ENCODE measurements at regions not wholly inside any gene's neighbourhood (a gene's known extent, or its start where the extent isn't known, plus 50 kb on each side); places are given as distances from the start of the nearest gene placed in this dataset.
"Not testable (repeated sequence)": the region's sequence is repeated elsewhere in the genome, so short reads cannot be mapped to it uniquely, and the experiment has no call there.

DNA sequence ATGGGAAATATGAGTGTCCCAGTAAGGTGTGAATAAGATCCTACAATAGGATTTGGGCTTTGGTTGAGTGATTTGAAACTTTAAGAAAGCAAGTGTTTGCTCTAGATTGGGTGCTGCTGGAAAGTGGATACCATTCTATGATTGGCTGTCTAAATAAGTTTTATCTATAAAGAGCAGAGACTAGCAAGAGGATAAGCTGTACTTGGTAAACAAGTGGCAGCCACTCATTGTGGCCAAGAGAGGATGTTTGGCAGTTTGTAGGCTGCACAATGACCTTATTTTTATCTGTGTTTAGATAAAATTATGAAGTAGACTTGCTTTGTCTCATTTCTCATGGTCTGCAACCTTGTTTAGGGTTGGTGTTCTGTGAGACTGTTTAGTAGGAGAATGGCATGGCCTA lies 341.6 kb upstream of the PIK3R1 start:
- ChIA-PET POLR2A (no interaction called here), CTCF (no interaction called here)
- H3K27ac Mint-ChIP-seq, result no peak overlapping the region
- TF ChIP-seq, protein P1, sequence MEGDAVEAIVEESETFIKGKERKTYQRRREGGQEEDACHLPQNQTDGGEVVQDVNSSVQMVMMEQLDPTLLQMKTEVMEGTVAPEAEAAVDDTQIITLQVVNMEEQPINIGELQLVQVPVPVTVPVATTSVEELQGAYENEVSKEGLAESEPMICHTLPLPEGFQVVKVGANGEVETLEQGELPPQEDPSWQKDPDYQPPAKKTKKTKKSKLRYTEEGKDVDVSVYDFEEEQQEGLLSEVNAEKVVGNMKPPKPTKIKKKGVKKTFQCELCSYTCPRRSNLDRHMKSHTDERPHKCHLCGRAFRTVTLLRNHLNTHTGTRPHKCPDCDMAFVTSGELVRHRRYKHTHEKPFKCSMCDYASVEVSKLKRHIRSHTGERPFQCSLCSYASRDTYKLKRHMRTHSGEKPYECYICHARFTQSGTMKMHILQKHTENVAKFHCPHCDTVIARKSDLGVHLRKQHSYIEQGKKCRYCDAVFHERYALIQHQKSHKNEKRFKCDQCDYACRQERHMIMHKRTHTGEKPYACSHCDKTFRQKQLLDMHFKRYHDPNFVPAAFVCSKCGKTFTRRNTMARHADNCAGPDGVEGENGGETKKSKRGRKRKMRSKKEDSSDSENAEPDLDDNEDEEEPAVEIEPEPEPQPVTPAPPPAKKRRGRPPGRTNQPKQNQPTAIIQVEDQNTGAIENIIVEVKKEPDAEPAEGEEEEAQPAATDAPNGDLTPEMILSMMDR (IDR thresholded peaks at IDR 0.05), result no peak
- H3K36me3 Mint-ChIP-seq (ENCODE audit: low read depth), result no peaks in the 10 kb centered on the region
- peaks cover 3% of the 10 kb centered on the region for H3K27me3 Mint-ChIP-seq
- H3K9me3 Mint-ChIP-seq, result no peaks in the 10 kb centered on the region
- no peak for DNase-seq
- no peak for ATAC-seq (ENCODE audit: low read depth)
- intact Hi-C loops (cut with micrococcal nuclease), result no loop called here
- H3K4me3 Mint-ChIP-seq, result no peak overlapping the region
- H3K4me1 Mint-ChIP-seq, result no peaks in the 10 kb centered on the region

DNA sequence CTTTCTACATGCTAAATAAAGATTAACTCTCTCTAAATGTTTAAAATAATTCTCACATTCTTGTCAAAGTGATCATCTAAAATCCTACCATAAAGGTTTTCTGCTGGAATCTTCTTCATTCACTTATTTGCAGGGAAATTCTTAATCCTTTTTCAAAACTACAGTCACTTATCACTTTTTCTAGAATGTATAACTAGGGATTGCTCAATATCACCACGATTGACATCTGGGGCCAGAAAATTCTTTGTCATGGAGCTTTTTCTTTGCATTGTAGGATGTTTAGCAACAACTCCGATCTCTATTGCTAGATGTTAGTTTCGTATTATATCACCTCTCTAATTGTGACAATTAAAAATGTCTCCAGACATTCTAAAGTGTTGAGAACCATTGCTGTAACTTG lies 344.9 kb upstream of the PIK3R1 start:
- Mint-ChIP-seq H3K36me3 (ENCODE audit: low read depth) (no peaks in the 10 kb centered on the region), H3K4me3 (no peak overlapping the region), H3K4me1 (no peaks in the 10 kb centered on the region), H3K27ac (no peak overlapping the region), H3K27me3 (no peaks in the 10 kb centered on the region), H3K9me3 (peaks cover 3% of the 10 kb centered on the region)
- TF ChIP-seq, protein P1 (IDR thresholded peaks at IDR 0.05), result no peak
- intact Hi-C loops (cut with micrococcal nuclease), result no loop called here
- ChIA-PET POLR2A (no interaction called here), CTCF (no interaction called here)
- DNase-seq (no peak), ATAC-seq (ENCODE audit: low read depth) (no peak)

DNA sequence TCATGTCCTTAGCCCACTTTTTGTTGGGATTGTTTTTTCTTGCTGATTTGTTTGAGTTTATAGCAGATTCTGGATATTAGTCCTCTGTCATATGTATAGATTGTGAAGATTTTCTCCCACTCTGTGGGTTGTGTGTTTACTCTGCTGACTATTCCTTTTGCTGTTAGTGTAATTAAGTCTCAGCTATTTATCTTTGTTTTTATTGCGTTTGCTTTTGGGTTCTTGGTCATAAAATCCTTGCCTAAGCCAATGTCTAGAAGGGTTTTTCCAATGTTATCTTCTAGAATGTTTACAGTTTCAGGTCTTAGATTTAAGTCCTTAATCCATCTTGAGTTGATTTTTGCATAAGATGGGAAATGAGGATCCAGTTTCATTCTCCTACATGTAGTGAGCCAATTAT lies 351.2 kb upstream of the PIK3R1 start:
- CTCF ChIA-PET; H3K4me1 Mint-ChIP-seq; H3K9me3 Mint-ChIP-seq; H3K4me3 Mint-ChIP-seq; ATAC-seq (ENCODE audit: low read depth); H3K27me3 Mint-ChIP-seq; POLR2A ChIA-PET; H3K27ac Mint-ChIP-seq; H3K36me3 Mint-ChIP-seq (ENCODE audit: low read depth); intact Hi-C loops (cut with micrococcal nuclease); DNase-seq: not testable (repeated sequence)

DNA sequence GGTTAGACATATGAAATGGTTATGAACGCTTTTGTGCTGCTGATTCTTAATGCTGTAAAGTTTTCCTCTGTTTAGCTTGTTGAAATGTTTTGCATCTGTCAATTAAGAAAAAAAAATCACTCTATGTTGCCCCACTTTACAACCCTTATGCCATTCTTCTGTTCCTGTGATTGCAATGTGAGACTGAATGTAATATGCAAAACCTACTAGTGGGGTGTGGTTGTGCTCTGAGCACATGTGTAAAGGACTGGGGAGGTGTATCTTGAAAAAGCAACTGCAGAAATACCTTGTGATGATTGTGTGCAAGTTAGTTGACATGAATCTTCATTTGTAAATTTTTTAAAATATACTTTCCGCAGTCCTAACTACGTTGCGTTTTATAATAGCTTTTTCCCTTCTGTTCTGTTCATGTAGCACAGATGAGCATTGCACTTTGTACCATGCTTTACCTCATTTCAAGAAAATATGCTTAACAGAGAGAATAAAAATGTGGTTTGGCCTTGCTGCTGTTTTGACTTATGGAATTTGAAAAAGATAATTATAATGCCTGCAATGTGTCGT lies 357.0 kb upstream of the PIK3R1 start:
- peaks cover 5% of the 10 kb centered on the region for H3K9me3 Mint-ChIP-seq
- no peaks in the 10 kb centered on the region for H3K36me3 Mint-ChIP-seq (ENCODE audit: low read depth)
- H3K4me1 Mint-ChIP-seq, result no peaks in the 10 kb centered on the region
- TF ChIP-seq, protein P1 (IDR thresholded peaks at IDR 0.05), result no peak
- intact Hi-C loops (cut with micrococcal nuclease), result no loop called here
- H3K27ac Mint-ChIP-seq, result no peak overlapping the region
- POLR2A ChIA-PET, result no interaction called here
- no peak overlapping the region for H3K4me3 Mint-ChIP-seq
- no peaks in the 10 kb centered on the region for H3K27me3 Mint-ChIP-seq
- DNase-seq, result no peak
- no peak for ATAC-seq (ENCODE audit: low read depth)
- CTCF ChIA-PET, result no interaction called here

DNA sequence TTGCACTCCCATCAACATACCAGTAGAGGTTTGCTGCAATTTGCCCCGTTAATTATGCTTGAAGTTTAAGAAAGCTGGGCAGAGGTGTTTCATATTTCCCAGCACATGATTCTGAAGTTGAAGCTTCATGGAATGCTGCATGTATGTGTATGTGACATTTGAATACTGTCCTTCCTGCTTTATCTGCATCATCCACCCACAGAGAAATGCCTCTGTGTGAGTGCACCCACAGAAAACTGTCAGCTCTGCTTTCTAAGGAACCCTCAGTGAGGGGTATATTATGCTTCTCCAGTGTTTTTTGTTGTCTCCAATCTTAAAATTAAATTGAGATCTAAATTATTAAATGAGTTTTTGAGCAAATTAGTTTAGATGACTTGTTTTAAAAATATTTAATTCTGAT lies 358.1 kb upstream of the PIK3R1 start:
- no peak for DNase-seq
- no peak for ATAC-seq (ENCODE audit: low read depth)
- no peaks in the 10 kb centered on the region for H3K27me3 Mint-ChIP-seq
- no peaks in the 10 kb centered on the region for H3K4me1 Mint-ChIP-seq
- CTCF ChIA-PET, result no interaction called here
- POLR2A ChIA-PET, result no interaction called here
- H3K27ac Mint-ChIP-seq, result no peak overlapping the region
- H3K9me3 Mint-ChIP-seq, result peaks cover 8% of the 10 kb centered on the region
- intact Hi-C loops (cut with micrococcal nuclease), result no loop called here
- TF ChIP-seq, protein P1 (IDR thresholded peaks at IDR 0.05), result no peak
- H3K36me3 Mint-ChIP-seq (ENCODE audit: low read depth), result no peaks in the 10 kb centered on the region
- H3K4me3 Mint-ChIP-seq, result no peak overlapping the region

DNA sequence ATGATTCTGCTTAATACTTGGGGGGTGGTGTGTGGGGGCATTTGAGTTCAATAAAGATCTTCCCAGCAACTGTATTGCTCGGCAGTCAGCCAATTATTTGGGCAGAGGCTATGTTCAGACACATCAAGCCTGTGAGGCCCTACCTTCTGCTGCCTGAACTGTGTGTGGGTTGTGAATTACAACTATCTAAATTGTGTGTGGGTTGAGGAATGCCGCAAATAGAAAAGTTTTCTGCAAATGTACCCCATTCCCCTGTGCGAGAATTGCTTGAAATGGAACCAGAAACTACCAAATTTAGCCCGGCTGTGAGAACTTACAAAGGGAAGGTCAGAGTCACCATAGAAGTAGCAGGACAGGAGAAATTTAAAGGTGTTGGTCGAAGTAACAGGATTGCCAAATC lies 360.0 kb upstream of the PIK3R1 start:
- Mint-ChIP-seq H3K4me1 (no peaks in the 10 kb centered on the region), H3K36me3 (ENCODE audit: low read depth) (no peaks in the 10 kb centered on the region), H3K9me3 (peaks cover 7% of the 10 kb centered on the region), H3K4me3 (no peak overlapping the region), H3K27me3 (no peaks in the 10 kb centered on the region), H3K27ac (no peak overlapping the region)
- ChIA-PET CTCF (no interaction called here), POLR2A (no interaction called here)
- ATAC-seq (ENCODE audit: low read depth) (no peak), DNase-seq (no peak)
- TF ChIP-seq, protein P1 (IDR thresholded peaks at IDR 0.05), result no peak
- intact Hi-C loops (cut with micrococcal nuclease), result no loop called here

DNA sequence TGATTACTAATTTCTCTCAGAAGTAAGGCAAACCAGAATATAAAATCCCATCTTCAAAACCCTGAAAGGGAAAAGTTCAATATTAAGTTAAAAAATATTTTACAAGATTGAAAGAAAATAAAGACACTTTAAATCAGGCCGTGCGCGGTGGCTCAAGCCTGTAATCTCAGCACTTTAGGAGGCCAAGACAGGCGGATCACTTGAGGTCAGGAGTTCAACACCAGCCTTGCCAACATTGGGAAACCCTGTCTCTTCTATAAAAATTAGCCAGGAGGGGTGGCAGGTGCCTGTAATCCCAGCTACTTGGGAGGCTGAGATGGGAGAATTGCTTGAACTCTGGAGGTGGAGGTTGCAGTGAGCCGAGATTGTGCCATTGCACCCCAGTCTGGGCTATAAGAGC lies 364.6 kb upstream of the PIK3R1 start:
- H3K4me1 Mint-ChIP-seq, H3K27ac Mint-ChIP-seq: not testable (repeated sequence)

More for the DNA sequence above, 364.6 kb upstream of the PIK3R1 start:
- H3K27me3 Mint-ChIP-seq; DNase-seq; H3K4me3 Mint-ChIP-seq; H3K9me3 Mint-ChIP-seq; intact Hi-C loops (cut with micrococcal nuclease); CTCF ChIA-PET; H3K36me3 Mint-ChIP-seq (ENCODE audit: low read depth); POLR2A ChIA-PET; ATAC-seq (ENCODE audit: low read depth): not testable (repeated sequence)

All from activated B cell treated with CpG ODN at 0.5 μM for 24 hours (primary cell).